ENCODE measurements at regions not wholly inside any gene's neighbourhood (a gene's known extent, or its start where the extent isn't known, plus 50 kb on each side); places are given as distances from the start of the nearest gene placed in this dataset.

DNA sequence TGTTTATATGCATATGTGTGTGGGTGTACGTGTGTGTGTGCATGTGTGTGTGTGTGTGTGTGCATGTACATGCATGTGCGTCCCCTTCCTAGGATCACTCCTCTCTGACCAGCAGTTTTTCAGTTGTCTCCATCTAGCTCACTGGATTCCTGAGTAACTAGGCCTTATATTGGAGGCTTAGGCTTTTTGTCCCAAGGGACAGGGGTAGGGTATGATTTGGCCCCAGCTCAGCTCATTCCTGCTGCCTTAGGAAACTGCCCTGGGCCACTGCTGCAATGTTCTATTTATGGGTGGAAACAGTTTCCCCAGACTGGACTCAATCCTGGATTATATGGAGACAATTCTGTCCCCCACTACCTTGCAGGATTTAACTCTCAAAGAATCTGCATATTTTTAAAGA is 68.8 kb upstream of the SDK1 start:
- TF ChIP-seq, protein P1, sequence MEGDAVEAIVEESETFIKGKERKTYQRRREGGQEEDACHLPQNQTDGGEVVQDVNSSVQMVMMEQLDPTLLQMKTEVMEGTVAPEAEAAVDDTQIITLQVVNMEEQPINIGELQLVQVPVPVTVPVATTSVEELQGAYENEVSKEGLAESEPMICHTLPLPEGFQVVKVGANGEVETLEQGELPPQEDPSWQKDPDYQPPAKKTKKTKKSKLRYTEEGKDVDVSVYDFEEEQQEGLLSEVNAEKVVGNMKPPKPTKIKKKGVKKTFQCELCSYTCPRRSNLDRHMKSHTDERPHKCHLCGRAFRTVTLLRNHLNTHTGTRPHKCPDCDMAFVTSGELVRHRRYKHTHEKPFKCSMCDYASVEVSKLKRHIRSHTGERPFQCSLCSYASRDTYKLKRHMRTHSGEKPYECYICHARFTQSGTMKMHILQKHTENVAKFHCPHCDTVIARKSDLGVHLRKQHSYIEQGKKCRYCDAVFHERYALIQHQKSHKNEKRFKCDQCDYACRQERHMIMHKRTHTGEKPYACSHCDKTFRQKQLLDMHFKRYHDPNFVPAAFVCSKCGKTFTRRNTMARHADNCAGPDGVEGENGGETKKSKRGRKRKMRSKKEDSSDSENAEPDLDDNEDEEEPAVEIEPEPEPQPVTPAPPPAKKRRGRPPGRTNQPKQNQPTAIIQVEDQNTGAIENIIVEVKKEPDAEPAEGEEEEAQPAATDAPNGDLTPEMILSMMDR (IDR thresholded peaks at IDR 0.05; ENCODE audit: low read length, missing control alignments), result no peak
- peak; percentile 71 for DNase-seq (ENCODE audit: low read depth)
- H3K4me3 ChIP-seq (replicated peaks; ENCODE audit: low read depth, low read length), result no peak overlapping the region

DNA sequence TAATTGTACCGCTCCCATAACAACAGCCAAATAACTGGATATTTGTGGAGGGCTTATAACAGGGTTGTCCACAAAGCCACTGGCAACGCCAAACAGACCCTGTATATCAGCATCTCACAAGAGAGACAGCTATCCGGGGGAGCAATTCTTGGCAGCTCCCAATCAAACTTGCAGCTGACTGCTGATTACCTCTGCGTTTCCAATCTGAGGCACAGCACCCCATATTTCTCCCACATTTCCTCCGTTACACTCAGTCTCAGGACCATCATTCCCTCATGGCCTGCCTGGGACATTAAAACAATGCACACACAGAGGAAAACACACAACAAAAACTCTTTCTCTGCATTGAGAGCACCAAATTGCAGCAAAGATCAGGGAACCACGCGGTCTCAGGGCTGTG is 67.8 kb upstream of the SDK1 start:
- TF ChIP-seq, protein P1 (IDR thresholded peaks at IDR 0.05; ENCODE audit: low read length, missing control alignments), result no peak
- DNase-seq (ENCODE audit: low read depth), result no peak
- no peak overlapping the region for H3K4me3 ChIP-seq (replicated peaks; ENCODE audit: low read depth, low read length)

DNA sequence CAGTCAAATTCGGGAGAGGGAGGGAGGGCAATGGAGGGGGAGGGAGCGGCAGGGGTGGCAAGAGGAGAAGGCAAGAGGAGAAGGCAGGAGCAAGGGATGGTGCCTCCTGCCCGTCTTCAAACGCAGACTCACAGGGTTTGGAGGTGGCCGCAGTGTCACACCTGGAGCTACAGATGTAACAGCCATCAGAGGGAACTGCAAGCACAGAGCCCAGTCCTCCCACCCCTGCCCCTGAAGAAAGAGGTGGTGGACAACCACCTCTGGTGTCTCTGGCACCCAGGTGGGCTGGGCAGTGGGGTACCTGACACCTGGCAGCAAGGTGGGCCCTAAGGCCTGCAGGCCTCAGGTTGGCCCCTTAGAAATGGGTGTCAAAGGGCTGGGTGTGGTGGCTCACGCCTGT is 67.0 kb upstream of the SDK1 start:
- DNase-seq (ENCODE audit: low read depth), result no peak

DNA sequence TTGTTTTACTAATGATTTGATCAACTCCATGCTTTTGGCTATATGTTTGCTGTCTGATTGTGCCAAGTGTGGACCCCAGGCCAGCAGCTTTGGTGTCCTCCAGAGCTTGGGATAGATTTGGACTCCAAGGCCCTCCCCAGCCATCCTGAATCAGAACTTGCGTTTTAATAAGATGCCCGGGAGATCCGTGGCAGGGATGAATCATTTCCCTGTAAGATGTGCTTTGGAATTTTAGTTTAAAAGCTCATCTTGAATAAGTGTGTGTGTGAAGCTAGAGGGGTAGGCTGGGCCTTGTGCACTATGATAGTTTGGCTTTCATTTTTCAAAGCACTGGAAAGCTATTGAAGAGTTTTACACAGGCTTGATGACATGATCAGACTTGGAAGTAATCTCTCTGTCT is 66.2 kb upstream of the SDK1 start:
- H3K4me3 ChIP-seq (replicated peaks; ENCODE audit: low read depth, low read length), result no peak overlapping the region
- TF ChIP-seq, protein P1 (IDR thresholded peaks at IDR 0.05; ENCODE audit: low read length, missing control alignments), result no peak
- DNase-seq (ENCODE audit: low read depth), result no peak

More for the DNA sequence above, 67.0 kb upstream of the SDK1 start:
- no peak overlapping the region for H3K4me3 ChIP-seq (replicated peaks; ENCODE audit: low read depth, low read length)
- TF ChIP-seq, protein P1 (IDR thresholded peaks at IDR 0.05; ENCODE audit: low read length, missing control alignments), result no peak

DNA sequence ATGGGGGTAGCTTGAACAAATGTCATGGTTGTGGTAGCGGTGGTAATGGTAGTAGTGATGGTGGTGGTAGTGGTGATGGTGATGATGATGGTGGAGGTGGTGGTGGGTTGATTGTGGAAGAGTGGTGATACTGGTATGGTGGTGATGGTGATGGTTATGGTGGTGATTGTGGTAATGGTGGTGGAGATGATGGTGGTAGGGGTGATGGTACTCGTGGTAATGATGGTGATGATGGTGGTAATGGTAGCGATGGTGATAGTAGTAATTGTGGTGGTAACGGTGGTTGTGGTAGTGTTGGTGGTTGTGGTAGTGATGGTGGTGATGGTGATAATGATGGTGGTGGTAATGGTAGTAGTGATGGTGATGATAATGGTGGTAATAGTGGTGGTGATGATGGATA is 65.7 kb upstream of the SDK1 start:
- no peak for DNase-seq (ENCODE audit: low read depth)
- TF ChIP-seq, protein P1 (IDR thresholded peaks at IDR 0.05; ENCODE audit: low read length, missing control alignments), result no peak
- no peak overlapping the region for H3K4me3 ChIP-seq (replicated peaks; ENCODE audit: low read depth, low read length)

DNA sequence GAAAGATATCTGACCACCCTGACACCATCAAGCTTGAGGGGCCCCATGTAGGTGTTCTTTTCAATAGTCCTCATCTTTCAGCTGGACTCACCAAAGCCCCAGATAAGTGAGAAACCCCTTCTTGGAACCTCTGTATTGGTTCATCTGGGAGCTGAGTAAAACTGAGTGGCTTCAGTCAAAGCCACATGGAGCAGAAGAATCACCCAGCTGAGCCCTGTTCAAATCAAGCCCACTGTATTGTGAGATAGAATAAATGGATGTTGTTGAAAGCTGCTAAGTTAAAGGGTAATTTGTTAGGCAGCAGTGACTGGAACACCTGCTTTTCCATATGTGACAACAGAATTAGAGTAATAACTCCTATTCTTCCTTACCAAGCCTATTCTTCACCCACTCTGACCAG is 64.8 kb upstream of the SDK1 start:
- no peak for DNase-seq (ENCODE audit: low read depth)
- TF ChIP-seq, protein P1 (IDR thresholded peaks at IDR 0.05; ENCODE audit: low read length, missing control alignments), result no peak
- H3K4me3 ChIP-seq (replicated peaks; ENCODE audit: low read depth, low read length), result no peak overlapping the region

DNA sequence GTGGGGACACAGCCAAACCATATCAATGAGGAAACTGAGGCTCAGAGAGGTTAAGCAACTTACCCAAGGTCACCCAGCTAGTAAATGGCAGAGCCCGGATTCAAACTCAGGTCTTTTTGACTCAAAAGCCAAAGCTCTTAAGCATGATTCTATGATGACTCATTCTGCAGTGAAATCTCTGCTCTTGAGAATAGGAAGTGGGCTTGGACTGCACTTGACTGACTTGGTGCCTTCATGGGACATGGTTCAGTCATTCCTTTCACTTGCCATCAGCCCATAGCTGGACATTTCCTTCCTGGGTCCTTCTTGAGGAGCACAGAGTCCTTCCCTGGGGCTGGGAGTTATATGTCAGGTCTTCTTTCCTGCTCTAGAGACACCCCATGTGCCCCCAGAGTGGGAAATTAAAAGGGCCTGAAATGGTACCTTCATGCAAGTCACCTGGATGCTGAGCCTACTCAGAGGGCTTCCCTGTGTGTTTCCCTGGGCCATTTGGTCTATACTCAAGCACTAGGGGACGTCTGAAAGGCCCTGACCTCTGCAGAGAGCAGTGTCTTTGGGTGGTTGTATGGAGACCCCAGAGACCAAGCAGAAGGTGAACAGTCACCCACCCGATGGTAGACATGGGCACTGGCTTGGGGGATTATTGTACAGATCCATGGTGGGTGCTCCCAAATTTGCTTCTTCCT is 62.4 kb upstream of the SDK1 start:
- H3K4me3 ChIP-seq (replicated peaks; ENCODE audit: low read depth, low read length), result no peak overlapping the region
- TF ChIP-seq, protein P1 (IDR thresholded peaks at IDR 0.05; ENCODE audit: low read length, missing control alignments), result no peak
- DNase-seq (ENCODE audit: low read depth), result no peak
